Vagina (tissue), 2 donors: ENCODE measurements at regions not wholly inside any gene's neighbourhood (a gene's known extent, or its start where the extent isn't known, plus 50 kb on each side); places are given as distances from the start of the nearest gene placed in this dataset.

Experiments
- CTCF ChIP-seq, 3 experiments: fragments of 450-650 bp in 2 of 3; fragments of 200-600 bp in 1 of 3; sonication (generic) in 1 of 3; IDR thresholded peaks; one replicate each; pipeline ENCODE4 v1.5.1; 2017 to 2019; ENCODE audit warnings: antibody characterized with exemption in 3 of 3, mild to moderate bottlenecking in 2 of 3, moderate library complexity in 2 of 3
- POLR2A ChIP-seq, 2 donors: fragments of 450-650 bp; IDR thresholded peaks; one replicate each; pipeline ENCODE4 v1.6.1; 2017; ENCODE audit warnings: antibody characterized with exemption in 2 of 2, mild to moderate bottlenecking in 2 of 2, moderate library complexity in 2 of 2

GRCh38 chr9:38181866-38182265 lies 112.8 kb upstream of the SHB start:
- no peak for TF ChIP-seq CTCF (IDR thresholded peaks at IDR 0.05)
- no peak for TF ChIP-seq POLR2A (IDR thresholded peaks at IDR 0.05)
